LHCN-M2 (cell line): ENCODE measurements at regions not wholly inside any gene's neighbourhood (a gene's known extent, or its start where the extent isn't known, plus 50 kb on each side); places are given as distances from the start of the nearest gene placed in this dataset.

ENCODE experiments used
- DNase-seq: peaks from one replicate; pipeline ENCODE4 v3.0.0-alpha.2; 2012; ENCODE audit warnings: low read depth

DNA sequence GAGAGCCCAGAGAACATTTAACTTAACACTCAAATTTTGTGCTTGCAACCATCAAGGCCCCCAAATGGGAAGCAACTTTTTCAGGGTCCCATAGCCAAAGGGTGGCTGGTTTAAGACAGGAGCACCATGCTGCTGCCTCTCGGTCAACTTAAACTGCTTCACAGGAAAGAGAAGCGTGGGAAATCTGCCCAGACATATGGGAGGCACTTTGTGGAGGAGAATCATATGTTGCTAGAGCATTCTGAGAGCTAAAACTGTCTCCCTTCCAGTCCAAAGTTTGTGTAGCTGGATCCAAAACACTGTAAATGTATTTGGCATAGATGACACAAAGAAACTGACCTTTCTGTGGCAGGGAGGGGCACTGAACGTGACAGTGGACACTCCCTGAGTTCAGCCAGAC is 305.9 kb upstream of the RORA start:
- DNase-seq: no peak

- no peak for DNase-seq
Measured at GRCh38 chr15:61530769-61531168, 301.7 kb upstream of the RORA start.

DNA sequence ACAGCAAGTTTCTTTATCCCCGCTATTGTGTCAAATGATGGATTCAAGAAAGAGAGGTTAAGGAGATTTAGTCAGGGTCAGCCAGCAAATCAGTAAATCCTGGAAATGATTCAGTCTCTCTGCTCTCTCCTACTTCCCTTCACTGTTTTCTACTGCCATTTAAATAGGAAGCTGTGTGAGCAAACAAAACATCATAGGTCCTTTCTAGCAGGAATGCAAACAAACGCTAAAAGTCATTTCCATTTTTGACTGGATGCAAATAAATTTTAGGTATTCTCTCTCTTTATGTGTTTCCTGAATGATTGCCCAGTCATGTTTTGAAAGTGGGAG is 299.4 kb upstream of the RORA start:
- no peak for DNase-seq

DNA sequence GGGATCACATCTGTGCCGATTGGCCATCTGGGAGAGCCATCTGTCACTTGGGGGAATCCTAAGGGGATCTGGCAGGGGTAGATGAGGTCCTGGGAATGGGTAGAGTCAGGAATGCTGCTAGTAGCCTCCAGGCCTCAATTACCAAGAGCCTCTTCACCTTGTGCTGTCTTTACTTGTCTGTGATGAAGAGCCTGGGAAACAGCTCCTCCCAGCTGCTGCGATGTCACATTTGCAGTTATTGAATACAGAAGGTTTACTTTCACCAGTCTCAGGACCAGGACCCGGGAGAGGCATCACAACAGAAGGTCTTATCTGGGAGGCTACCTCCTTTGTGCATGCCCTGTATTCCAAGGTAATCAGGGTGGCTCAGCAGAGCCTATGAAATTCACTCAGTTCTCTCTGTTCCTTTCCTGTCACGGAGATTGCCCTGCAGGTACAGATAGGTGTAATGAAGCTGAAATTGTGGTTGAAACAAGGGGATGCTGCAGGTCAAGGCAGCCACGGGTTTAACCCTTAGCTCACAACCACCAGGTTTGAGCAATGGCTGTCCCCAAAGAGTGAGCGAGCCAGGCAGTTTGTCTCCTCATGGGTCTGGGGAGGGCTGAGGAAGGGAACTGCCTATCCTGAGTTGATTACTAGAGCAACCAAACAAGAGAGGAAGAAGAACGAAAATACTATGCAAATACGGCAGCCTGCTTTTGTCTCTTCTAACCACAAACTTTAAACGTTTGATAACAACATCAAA is 298.9 kb upstream of the RORA start:
- no peak for DNase-seq

DNA sequence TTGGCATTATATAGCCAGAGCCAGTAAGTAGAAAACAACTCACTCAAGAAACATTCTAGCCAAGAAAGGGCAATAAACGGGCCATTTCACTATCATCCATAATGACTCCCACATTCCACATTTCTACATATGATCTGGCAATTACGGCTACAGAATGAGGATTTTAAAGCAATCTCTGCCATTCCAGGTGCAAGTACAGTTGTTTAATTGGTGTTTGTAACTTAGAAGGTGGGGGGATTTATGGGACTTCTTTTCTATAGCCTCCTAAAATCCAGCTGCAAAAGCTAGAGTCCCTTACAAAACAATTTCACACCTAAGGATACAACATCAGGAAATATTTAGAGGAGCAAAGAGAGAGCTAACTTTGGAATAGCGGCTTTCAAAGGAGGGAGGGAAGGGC is 295.4 kb upstream of the RORA start:
- no peak for DNase-seq

- no peak for DNase-seq
Measured at GRCh38 chr15:61524086-61524485, 295.0 kb upstream of the RORA start.

DNA sequence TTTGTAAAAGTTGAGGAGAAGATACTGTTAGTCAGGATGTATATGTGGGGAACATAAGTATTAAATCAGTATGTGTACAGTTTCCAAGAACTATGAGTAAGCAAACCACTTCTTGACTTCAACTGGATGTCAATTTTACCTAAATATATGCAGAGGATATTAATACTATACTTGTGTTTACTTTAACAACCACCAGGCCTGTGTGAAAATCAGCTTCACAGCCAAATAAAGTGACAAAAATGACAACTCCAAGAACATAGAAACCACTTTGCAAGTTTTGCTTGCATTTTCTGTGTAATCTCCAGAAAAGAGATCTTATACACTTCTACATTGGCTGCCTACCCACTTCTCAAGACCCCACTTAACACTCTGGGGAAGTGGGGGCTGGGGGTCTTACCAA is 293.3 kb upstream of the RORA start:
- DNase-seq: no peak

- no peak for DNase-seq
Measured at GRCh38 chr15:61521953-61522352, 292.9 kb upstream of the RORA start.

DNA sequence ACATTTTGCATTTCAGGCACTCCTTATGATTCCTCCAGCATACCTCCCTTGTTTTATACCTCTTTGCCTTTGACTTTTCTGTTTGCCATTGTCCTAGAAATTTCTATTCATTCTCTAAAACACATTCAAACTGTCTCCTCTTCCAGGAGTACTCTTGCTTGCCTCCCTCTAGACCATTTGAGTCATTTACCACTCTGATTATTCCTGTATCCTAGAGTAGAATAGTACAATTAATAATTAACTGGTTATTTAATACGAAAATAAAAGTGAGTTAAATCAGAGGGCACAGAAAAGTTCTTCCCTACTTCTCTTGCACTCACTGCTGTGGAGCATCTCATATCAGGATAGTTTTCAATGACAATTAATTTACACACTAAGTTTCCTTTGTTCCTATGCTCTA is 290.2 kb upstream of the RORA start:
- no peak for DNase-seq

- no peak for DNase-seq
Measured at GRCh38 chr15:61518191-61518950, 289.3 kb upstream of the RORA start.

- DNase-seq: no peak
Measured at GRCh38 chr15:61517776-61518175, 288.7 kb upstream of the RORA start.

GRCh38 chr15:61517335-61517734 is 288.2 kb upstream of the RORA start:
- no peak for DNase-seq

DNA sequence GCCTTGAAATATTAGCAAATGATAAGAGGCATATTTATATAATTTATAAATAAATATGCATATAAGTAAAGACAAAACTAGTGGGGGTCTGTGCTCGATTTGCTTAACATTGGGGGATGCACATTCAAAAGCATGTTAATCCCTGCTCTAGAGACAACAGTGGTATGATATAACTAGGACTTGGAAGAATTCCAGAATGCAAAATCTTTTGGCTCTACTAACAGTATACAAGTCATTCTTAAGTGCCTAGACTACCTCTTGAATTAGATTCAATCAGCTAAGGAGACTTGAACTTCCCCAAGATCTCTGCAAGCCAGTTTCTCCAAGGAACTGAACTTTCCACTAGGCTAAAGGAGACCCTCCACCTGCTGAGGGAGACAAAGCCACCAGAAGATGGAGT is 282.7 kb upstream of the RORA start:
- DNase-seq: no peak

GRCh38 chr15:61511089-61511488 is 282.0 kb upstream of the RORA start:
- no peak for DNase-seq

DNA sequence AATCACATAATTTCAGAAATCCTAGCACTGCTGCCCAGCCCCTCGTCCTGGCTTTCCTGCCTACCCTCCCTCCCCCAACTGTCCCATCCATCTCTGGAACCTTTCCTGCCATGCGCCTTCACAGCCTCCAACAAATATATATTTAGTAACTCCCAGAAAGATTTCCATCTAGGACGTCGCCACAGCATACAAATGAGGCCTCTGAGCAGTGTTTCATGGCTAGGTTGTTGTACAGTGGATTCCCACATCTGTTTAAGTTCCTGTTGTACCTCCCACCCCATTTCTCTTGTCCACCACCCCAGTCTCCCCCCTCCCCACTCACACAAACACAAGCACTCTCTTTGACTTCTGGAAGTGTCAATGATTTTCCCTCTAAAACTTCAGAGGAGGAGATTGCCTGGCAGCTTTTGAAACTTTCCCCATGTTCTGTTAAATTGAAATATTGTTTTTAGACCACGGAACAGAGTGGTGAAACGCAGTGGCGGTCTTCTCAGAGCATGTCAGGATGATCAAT is 280.3 kb upstream of the RORA start:
- no peak for DNase-seq

GRCh38 chr15:61503383-61503969 is 274.4 kb upstream of the RORA start:
- DNase-seq: no peak

GRCh38 chr15:61501815-61502389 is 272.8 kb upstream of the RORA start:
- DNase-seq: no peak

DNA sequence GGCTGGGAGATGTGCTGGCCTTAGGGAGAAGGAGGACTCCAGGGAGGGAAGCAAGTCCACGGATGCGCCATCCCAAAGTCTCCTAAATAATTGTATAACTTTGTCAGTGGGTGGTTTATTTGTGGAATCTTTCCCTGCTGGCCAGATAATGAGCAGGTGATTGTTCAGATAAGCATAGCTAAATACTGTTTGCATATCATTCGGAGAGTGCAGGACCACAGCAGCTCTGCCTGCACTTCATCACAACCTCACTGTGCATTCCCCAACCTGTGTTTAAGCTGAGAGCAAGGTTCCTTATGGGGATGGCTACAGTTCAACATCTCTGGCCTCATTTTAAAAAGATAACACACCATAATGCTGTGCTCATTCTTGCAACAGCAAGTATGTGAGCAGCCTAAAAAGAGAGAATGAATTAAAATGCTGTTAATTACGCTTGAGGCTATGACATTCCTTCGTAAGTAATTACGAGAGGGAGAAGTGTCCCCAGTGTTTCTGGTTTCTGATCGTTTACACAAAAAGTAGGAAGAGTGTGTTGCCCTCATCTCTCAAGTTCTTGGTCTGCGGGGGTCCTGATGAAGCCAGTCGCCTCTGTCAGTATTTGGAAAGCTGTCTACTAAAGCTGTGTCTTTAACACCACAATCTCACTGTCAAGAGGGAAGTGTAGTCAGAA is 272.0 kb upstream of the RORA start:
- no peak for DNase-seq

- no peak for DNase-seq
Measured at GRCh38 chr15:61500523-61500922, 271.4 kb upstream of the RORA start.

- DNase-seq: no peak
Measured at GRCh38 chr15:61499376-61499775, 270.3 kb upstream of the RORA start.

- no peak for DNase-seq
Measured at GRCh38 chr15:61489571-61489970, 260.5 kb upstream of the RORA start.

GRCh38 chr15:61483599-61483998 is 254.5 kb upstream of the RORA start:
- no peak for DNase-seq
